PC-9 (cell line): ENCODE measurements at regions not wholly inside any gene's neighbourhood (a gene's known extent, or its start where the extent isn't known, plus 50 kb on each side); places are given as distances from the start of the nearest gene placed in this dataset.
"Not testable (repeated sequence)": the region's sequence is repeated elsewhere in the genome, so short reads cannot be mapped to it uniquely, and the experiment has no call there.

ENCODE experiments used
- EZH2 ChIP-seq: fragments of 200-600 bp; sonication (generic); IDR thresholded peaks from 2 replicates; pipeline ENCODE4 v1.8.0; 2017; ENCODE audit warnings: antibody characterized with exemption, low read depth
- TF ChIP-seq, protein P1 (sequence below): fragments of 200-600 bp; sonication (generic); conservative IDR thresholded peaks from 2 replicates; pipeline ENCODE4 v1.6.1; 2017; ENCODE audit warnings: mixed run types, antibody characterized with exemption, mild to moderate bottlenecking, moderate library complexity

DNA sequence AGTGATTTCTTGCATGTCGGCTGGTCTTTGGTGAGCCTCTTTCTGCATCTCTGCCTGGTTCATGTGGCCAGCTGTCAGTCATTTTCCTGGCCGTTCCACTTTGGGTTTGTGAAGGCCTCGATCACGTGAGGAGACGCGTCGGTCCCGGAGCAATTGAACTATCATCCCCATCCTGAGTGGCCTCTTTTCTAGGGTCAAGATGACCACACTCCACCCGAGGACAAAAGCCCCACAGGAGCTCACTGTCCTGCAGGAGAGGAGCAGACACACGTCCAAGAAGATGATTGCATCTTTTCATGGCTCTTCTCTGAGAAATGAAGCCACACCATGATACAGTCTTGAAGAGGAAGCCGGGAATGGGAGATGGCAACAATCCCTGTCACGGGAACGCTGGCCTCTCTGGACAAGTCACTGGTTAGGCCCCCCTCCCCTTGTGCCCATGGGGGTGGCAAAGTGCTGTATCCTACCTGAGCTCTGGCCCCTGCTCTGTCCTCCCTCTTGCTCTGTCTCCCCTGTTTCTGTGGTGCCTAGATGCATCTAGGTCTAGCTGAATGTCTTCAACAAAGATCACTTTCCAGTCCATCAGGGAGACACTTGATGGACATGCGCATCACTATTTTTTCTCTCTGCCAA, 291.4 kb upstream of the ZNF337 start:
- TF ChIP-seq, protein P1, sequence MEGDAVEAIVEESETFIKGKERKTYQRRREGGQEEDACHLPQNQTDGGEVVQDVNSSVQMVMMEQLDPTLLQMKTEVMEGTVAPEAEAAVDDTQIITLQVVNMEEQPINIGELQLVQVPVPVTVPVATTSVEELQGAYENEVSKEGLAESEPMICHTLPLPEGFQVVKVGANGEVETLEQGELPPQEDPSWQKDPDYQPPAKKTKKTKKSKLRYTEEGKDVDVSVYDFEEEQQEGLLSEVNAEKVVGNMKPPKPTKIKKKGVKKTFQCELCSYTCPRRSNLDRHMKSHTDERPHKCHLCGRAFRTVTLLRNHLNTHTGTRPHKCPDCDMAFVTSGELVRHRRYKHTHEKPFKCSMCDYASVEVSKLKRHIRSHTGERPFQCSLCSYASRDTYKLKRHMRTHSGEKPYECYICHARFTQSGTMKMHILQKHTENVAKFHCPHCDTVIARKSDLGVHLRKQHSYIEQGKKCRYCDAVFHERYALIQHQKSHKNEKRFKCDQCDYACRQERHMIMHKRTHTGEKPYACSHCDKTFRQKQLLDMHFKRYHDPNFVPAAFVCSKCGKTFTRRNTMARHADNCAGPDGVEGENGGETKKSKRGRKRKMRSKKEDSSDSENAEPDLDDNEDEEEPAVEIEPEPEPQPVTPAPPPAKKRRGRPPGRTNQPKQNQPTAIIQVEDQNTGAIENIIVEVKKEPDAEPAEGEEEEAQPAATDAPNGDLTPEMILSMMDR, result not testable (repeated sequence)
- TF ChIP-seq EZH2, result not testable (repeated sequence)
